CD4-positive, alpha-beta T cell treated with Interleukin-15 for 1 hour (primary cell): ENCODE measurements at regions not wholly inside any gene's neighbourhood (a gene's known extent, or its start where the extent isn't known, plus 50 kb on each side); places are given as distances from the start of the nearest gene placed in this dataset.

Experiments
- DNase-seq: peaks from one replicate; pipeline ENCODE4 v3.0.0-alpha.2; 2020

DNA sequence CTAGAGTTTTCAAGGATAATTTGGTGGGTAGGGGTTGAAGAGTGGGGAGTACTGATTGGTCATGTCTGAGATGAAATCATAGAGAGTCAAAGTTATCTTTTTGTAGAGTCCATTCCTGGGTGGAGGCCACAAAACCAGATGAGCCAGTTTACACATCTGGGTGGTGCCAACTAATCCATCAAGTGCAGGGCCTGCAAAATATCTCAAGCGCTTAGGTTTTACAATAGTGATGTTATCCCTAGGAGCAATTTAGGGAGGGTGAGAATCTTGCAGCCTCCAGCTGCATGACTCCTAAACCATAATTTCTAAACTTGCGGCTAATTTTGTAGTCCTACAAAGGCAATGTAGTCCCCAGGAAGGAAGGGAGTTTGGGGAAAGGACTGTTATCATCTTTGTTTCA is 988.3 kb upstream of the LCORL start:
- no peak for DNase-seq

GRCh38 chr4:19005211-19005610 is 983.7 kb upstream of the LCORL start:
- DNase-seq = no peak

DNA sequence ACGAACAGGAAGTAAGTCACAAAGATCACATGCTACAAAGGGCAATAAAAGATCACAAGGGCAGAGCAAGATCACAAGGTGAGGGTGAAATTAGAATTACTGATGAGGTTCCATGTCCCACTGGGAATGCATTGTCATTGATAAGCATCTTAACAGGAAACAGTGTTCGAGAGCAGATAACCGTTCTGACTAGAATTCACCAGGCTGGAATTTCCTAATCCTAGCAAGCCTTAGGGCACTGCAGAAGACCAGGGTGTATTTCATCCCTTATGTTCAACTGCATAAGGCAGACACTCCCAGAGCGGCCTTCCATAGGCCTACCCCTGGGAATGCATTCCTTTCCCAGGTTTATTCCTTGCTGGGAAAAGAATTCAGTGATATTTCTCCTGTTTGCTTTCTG is 980.6 kb upstream of the LCORL start:
- no peak for DNase-seq

GRCh38 chr4:18999595-18999994 is 978.0 kb upstream of the LCORL start:
- no peak for DNase-seq

GRCh38 chr4:18981234-18981615 is 959.7 kb upstream of the LCORL start:
- no peak for DNase-seq

GRCh38 chr4:18980516-18981233 is 959.1 kb upstream of the LCORL start:
- no peak for DNase-seq

GRCh38 chr4:18976884-18977283 is 955.3 kb upstream of the LCORL start:
- DNase-seq = no peak

DNA sequence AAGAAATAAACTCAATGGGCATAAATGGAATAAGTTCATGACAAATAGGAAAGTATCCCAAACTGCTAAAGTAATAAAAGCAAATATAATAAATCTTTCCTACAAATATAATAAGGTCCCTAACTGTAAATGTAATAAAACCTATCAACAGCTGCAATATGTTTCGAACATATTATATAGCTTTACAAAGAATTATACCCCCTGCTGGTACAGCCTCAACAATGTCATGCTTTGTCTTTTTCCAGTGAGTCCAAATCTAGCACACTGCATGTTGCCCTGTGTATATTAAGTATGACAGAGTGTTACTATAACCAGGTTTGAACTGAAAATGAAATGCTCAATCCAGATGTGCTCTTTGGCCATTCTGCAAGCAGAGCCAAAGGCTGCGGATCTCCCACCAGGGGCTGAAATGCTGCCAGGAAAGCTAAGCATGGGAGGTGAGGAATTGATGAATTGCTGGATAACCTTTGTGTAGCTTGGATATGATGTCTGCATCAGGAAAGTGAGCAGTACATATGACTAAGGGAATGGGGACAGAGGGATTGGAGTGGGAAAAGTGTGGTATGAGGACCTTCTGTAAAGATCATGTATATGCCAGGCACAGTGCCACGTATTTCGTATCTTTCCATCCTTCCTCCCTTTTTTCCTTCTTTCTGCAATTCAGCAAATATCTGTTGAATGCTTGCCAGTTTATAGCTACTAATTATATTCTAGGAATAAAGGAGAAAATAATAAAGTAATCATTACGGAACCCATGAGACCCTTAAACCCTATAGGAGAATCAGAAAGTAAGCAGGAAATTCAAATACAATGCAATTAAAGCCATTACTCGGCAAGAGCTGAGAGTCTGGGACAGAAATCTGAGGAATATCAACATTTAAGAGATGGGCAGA is 954.6 kb upstream of the LCORL start:
- no peak for DNase-seq

DNA sequence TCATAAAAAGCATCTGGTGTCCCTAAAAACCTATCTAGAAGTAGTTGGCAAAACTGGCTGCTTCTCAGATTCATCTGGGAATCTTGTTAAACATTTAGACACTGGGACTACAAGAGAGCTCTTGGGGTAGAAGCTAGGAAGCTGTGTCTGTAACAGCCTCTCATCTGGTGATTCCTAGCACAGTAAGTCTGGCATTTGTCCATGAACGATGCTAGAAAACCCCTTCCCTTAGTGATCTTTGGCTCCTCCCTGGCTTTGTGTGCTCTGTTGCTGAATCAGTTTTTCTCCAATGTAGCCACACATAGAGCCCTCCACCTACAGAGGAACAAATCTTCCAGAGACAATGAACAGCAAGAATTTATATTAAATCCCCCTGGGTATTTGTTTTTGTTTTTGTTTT is 951.7 kb upstream of the LCORL start:
- DNase-seq = no peak

DNA sequence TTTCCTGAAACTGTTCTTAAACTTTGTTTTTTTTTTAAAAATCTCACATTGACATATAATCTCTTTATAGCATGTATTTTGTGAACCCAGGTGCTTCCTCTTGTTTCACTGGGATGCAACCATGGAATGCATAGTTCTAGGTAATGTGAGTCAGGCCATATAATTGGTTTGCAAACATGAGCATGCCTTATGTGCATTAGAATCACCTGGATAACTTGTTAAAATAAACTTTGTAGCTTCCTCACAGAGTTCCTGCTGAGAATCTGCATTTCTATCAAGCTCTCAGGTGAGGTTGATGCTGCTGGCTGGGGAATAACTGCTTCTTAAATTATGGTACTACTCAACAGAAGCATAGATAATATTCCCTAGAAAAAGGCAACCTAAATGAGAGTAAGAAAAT is 940.3 kb upstream of the LCORL start:
- DNase-seq = no peak

DNA sequence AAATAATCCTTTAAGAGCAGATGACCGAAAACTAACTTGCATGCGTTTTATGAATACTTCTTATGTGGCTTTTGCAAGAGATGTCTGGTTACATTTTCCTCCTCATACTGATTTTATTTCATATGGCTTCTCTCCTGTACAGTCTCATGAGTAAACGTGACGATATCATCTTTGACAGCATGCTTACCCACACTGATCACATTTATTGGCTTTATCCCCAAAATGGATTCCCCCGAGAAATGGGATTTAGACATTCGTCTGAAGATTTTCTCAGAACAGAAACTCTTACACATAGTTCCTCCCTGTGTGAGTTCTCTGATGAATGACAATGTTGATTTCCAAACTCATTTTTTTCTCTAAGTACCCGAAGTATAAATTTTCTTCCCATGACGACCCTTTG is 939.7 kb upstream of the LCORL start:
- DNase-seq = no peak

DNA sequence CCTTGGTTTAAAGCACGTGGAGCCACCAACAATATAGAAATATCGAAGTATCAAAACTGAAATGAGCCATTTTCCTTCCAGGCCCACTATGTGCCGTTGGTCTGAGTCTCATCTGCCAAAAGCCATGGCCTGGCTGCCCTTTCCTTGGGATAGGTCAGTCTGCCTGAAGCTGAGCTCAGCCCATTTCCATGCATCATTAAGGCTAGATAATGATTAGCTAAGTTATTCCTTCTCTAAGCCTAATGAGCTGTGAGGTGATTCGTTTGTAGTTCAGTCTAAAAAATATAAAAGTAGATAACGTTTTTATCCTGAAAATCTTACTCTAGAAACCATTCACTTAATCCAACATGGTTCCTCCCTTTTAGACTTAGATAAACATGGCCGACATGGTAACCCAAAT is 936.2 kb upstream of the LCORL start:
- no peak for DNase-seq

DNA sequence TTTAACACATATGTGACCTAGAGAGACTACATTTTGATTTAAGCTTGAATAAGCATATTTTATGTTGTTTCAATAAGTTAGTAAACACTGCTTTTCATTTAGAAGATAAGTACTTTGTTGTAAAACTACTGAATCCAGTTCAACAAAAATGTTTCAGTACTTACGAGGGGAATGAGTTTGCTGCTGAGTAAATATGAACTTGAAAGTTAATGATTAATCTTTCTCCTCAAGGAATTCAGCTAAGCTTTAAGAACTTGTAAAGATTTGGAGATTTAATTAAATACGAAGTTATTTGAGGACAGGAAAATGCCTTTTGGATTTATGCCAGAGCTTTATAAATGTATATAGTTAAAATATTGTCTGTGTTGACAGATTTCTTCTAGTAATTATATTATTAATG is 933.0 kb upstream of the LCORL start:
- no peak for DNase-seq

DNA sequence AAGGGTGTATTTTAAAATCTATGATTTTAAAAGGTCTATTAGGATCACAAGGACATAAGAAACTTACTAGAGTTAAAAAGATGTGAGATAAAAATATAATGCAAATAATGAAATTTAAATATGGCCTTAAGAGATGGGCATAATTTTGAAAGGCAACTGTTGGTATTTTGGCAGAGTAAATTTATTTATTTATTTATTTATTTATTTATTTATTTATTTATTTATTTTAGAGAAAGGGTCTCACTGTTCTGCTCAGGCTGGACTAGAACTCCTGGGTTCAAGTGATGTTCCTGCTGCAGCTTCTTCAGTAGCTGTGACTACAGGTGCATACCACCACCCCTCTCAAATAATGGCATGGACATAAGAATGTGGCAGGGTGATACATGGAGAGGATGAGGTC is 932.1 kb upstream of the LCORL start:
- DNase-seq = no peak

DNA sequence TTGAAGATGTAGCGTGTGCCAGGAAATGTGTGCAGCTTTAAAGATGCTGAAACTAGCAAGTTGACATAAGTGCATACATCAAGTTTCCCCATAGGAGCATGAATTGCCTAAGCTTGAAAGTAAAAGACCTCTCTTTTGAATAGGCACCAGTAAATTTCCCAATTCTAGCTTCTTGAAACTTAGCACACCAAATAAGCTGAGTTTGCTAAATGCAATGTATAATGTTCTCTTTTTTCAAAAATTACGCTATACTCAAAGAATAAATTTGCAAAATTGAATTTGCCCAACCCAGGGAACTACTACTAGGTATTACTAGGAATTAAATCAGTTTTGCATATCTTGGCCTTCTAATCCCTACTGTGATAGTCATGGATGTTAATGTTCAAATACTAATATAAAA is 923.9 kb upstream of the LCORL start:
- no peak for DNase-seq

DNA sequence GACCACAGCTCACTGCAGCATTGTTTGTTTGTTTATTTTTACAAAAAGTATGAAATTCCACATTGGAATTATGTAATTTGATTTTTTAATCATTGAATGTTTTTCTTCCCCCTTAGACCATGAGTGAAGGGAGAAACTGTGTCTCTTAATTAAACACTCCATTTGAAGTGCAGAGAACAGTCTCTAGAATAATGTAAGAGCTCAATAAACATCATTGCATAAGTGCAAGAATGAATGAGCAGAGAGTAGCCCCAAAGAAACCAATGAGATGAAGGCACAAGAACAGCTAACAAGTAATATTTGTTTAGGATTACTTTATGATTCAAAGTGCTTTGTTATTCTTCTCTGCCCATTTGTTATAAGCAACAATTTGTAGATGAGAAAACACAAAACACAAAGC is 921.3 kb upstream of the LCORL start:
- no peak for DNase-seq

DNA sequence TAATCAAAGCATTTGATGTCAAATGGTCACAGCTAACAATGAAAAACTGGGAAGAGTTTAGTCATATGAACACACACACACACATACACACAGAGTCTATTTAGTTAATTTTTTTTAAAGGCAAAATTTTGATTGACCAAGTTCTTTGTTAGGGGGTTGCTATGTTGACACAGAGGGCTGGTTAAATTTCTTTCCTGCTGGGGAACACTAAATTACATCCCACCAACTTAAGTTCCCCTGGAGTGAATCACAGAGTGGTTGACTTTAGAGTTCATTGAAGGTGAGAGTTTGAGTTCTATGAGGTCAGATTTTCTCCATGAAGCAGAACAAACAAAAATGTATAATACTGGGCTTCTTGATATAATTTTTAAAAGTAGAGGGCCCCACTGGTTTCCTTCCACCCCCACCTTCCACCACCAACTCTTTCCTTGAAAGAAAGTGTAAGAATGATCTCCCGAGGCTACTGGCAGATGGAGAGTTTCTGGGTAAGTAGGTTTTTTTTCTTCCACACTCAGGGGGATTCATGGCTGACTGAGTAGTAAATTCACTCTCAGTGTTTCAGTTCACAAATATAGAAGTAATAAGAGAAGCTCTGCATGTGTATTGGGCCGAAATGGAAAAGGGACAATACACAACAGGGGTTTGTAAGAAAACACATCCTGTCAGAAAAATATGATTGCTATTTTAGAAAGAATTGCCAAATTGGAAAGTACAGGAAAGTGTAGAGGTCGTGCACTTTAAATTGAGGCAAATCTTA is 917.0 kb upstream of the LCORL start:
- no peak for DNase-seq

- no peak for DNase-seq
Measured at GRCh38 chr4:18937746-18938145, 916.2 kb upstream of the LCORL start.

GRCh38 chr4:18937080-18937479 is 915.5 kb upstream of the LCORL start:
- no peak for DNase-seq

DNA sequence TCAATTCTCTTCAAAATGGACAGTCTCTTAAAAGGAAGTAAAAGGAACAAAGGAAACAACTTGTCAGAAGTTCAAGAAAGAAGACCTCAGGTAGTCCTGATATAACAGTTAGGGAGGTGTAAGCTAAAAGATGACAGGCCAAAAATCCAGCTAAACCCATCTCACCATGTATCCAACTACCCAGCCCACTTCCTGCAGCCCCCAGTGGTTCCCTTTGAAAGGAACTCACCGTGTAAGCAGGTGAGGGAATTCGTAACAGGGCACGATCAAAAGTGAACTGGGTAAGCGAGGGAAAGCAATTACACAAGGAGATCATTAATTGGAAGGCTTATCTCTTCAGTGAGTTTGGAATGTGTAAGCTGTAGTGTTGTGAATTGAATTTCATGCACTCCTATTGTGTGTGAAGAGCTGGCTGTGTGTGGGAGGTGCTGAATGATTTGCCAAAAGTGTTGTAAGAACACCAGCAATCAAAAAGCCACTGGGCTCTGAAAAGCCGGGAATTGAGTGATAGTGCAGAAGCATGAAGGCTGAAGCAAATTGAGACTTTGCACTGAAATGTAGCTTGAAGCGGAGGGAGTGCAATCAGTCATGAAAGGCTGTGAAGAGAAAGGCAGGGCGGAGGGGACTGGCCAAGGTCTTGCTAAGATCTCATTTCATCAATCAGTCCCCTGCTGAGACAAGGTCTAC is 914.2 kb upstream of the LCORL start:
- no peak for DNase-seq

- no peak for DNase-seq
Measured at GRCh38 chr4:18934197-18934596, 912.6 kb upstream of the LCORL start.

GRCh38 chr4:18932730-18933339 is 911.3 kb upstream of the LCORL start:
- DNase-seq = no peak
